A549 (cell line): ENCODE measurements at regions not wholly inside any gene's neighbourhood (a gene's known extent, or its start where the extent isn't known, plus 50 kb on each side); places are given as distances from the start of the nearest gene placed in this dataset.
"Not testable (repeated sequence)": the region's sequence is repeated elsewhere in the genome, so short reads cannot be mapped to it uniquely, and the experiment has no call there.

Experiments
- ATAC-seq, 2 experiments: fragments of 200-7000 bp in 1 of 2; fragments of >200 bp in 1 of 2; cut with Nextera tagmentation in 1 of 2; cut with Tn5 transposase in 1 of 2; 3 replicates each; pipeline versions ENCODE4 v1.8.0 to v1.9.1; 2018 to 2020; ENCODE audit warnings: mild to moderate bottlenecking in 1 of 2, moderate library complexity in 1 of 2
- CTCF ChIA-PET: fragments of 300-600 bp; sonication (Branson Sonifier 250); formaldehyde crosslinking; extraction: SDS; loops from one replicate; lab custom pipeline; 2021; ENCODE audit warnings: antibody characterized with exemption, inconsistent platforms; lab: Yijun Ruan, JAX
- POLR2A ChIA-PET: fragments of 350-600 bp; formaldehyde crosslinking; extraction: SDS; loops from one replicate; lab custom pipeline; 2021; ENCODE audit warnings: antibody characterized with exemption, inconsistent platforms; lab: Yijun Ruan, JAX
- DNase-seq, 2 experiments: peaks; one replicate each; pipeline versions ENCODE4 v3.0.0 to v3.0.0-alpha.2; 2011 to 2016; ENCODE audit warnings: low read depth in 1 of 2, low spot score in 1 of 2
- FAIRE-seq: peaks from 2 replicates; lab custom pipeline; 2011; peaks lifted over from hg19 to GRCh38; lab: Jason Lieb, UNC
- H3K27ac ChIP-seq, 2 experiments: fragments of >200 bp; sonication (Bioruptor Twin); formaldehyde crosslinking; 3 replicates each; pipeline ENCODE4 v1.5.1; 2016 to 2017
- H3K4me1 ChIP-seq: fragments of >200 bp; sonication (Bioruptor Twin); formaldehyde crosslinking; 3 replicates; pipeline ENCODE4 v1.6.1; 2016
- H3K4me2 ChIP-seq: fragments of >200 bp; sonication (Bioruptor Twin); formaldehyde crosslinking; 3 replicates; pipeline ENCODE4 v1.6.1; 2016
- H3K4me3 ChIP-seq: fragments of >200 bp; sonication (Bioruptor Twin); formaldehyde crosslinking; 3 replicates; pipeline ENCODE4 v1.5.1; 2016
- H3K9me3 ChIP-seq: fragments of >200 bp; sonication (Bioruptor Twin); formaldehyde crosslinking; 3 replicates; pipeline ENCODE4 v1.6.1; 2016
- CBX2 ChIP-seq: fragments of 200-600 bp; sonication (generic); IDR thresholded peaks from 2 replicates; pipeline ENCODE4 v1.6.1; 2016; ENCODE audit warnings: low read depth, mild to moderate bottlenecking, borderline replicate concordance
- CBX8 ChIP-seq: fragments of 200-600 bp; sonication (generic); IDR thresholded peaks from 2 replicates; pipeline ENCODE4 v1.6.1; 2016
- CTCF ChIP-seq: fragments of >200 bp; sonication (Bioruptor Twin); formaldehyde crosslinking; IDR thresholded peaks from 3 replicates; pipeline ENCODE4 v1.5.1; 2016
- ESRRA ChIP-seq: fragments of 150-350 bp; IDR thresholded peaks from 2 replicates; pipeline ENCODE4 v1.6.1; 2014; ENCODE audit warnings: mild to moderate bottlenecking, low read length, borderline replicate concordance
- FOSL2 ChIP-seq, 2 experiments: fragments of 450-650 bp in 1 of 2; fragments of >200 bp in 1 of 2; sonication (Bioruptor Twin) in 1 of 2; formaldehyde crosslinking; IDR thresholded peaks; 2 replicates each; pipeline versions ENCODE4 v1.5.0 to v1.6.1; 2016 to 2020; ENCODE audit warnings: mild to moderate bottlenecking in 1 of 2, moderate library complexity in 1 of 2
- HDAC2 ChIP-seq: fragments of 200-600 bp; sonication (generic); IDR thresholded peaks from 2 replicates; pipeline ENCODE4 v1.6.1; 2016
- HOXA7 ChIP-seq: fragments of 250-450 bp; sonication (Bioruptor Pico); IDR thresholded peaks from 2 replicates; pipeline ENCODE4 v1.5.0; 2020; ENCODE audit warnings: mild to moderate bottlenecking, moderate library complexity
- KDM5A ChIP-seq: fragments of 200-600 bp; sonication (generic); IDR thresholded peaks from 2 replicates; pipeline ENCODE4 v1.6.1; 2016; ENCODE audit warnings: antibody characterized with exemption, mild to moderate bottlenecking
- MAFK ChIP-seq: fragments of 450-650 bp; IDR thresholded peaks from 2 replicates; pipeline ENCODE4 v1.6.1; 2014; ENCODE audit not compliant: partially characterized antibody
- MAZ ChIP-seq: fragments of 150-350 bp; IDR thresholded peaks from 2 replicates; pipeline ENCODE4 v1.6.1; 2014; ENCODE audit warnings: antibody characterized with exemption, low read depth, low read length, borderline replicate concordance
- MYC ChIP-seq: IDR thresholded peaks from 2 replicates; pipeline ENCODE4 v1.6.1; 2012; ENCODE audit warnings: mild to moderate bottlenecking, inconsistent platforms, low read length, improper control_type of control experiment, borderline replicate concordance
- NR3C1 ChIP-seq: fragments of >200 bp; sonication (Bioruptor Twin); formaldehyde crosslinking; IDR thresholded peaks from 3 replicates; pipeline ENCODE4 v1.6.1; 2017
- POLR2A ChIP-seq: IDR thresholded peaks from 2 replicates; pipeline ENCODE4 v1.6.1; 2012; ENCODE audit warnings: mild to moderate bottlenecking, low read length
- RCOR1 ChIP-seq: fragments of 150-350 bp; IDR thresholded peaks from 2 replicates; pipeline ENCODE4 v1.6.1; 2014; ENCODE audit warnings: antibody characterized with exemption, low read length, low read depth
- RFX5 ChIP-seq: fragments of 450-650 bp; IDR thresholded peaks from 2 replicates; pipeline ENCODE4 v1.7.1; 2014; ENCODE audit warnings: antibody characterized with exemption, mild to moderate bottlenecking, moderate library complexity
- TP53 ChIP-seq: fragments of 250-450 bp; sonication (Bioruptor Pico); IDR thresholded peaks from 2 replicates; pipeline ENCODE4 v1.5.0; 2021; ENCODE audit warnings: mild to moderate bottlenecking, moderate library complexity
- USF2 ChIP-seq: fragments of 450-650 bp; IDR thresholded peaks from 2 replicates; pipeline ENCODE4 v1.6.1; 2014; ENCODE audit warnings: antibody characterized with exemption
- ZNF302 ChIP-seq: fragments of 250-450 bp; sonication (Bioruptor Pico); IDR thresholded peaks from 2 replicates; pipeline ENCODE4 v1.9.0; 2021; ENCODE audit warnings: inconsistent platforms, mild to moderate bottlenecking, moderate library complexity
- WGBS: methylation state at CpG from one replicate; pipeline ENCODE4 v1.1.6; 2017; ENCODE audit errors: missing lambda C conversion rate; 5-methylcytosine and 5-hydroxymethylcytosine counted together

- Histone ChIP-seq H3K4me2 (no peak overlapping the region), H3K27ac (no peak overlapping the region), H3K9me3 (no peaks in the 10 kb centered on the region), H3K4me3 (no peak overlapping the region), H3K4me1 (no peaks in the 10 kb centered on the region)
- ATAC-seq (no peak), FAIRE-seq (no peak), DNase-seq (no peak)
- POLR2A ChIA-PET = no interaction called here
- 2% methylated on average over 1 of the region's 1 CpG for WGBS
- TF ChIP-seq TP53 (CRISPR knock-in tag) = no peak
- TF ChIP-seq CTCF = no peak
- no peak for TF ChIP-seq HDAC2
- TF ChIP-seq MAZ = no peak
- no peak for TF ChIP-seq RFX5
- TF ChIP-seq USF2 = no peak
- CTCF ChIA-PET = interaction anchor here (0.6 to 2.7 kb wide), 6 partner anchors 16 to 555 kb away, joined by 3 to 13 read pairs (median 4); no protein-coding TSS in a partner anchor
Measured at GRCh38 chr2:48089644-48090043, 183.3 kb upstream of the FBXO11 start.

- no peak for DNase-seq
- POLR2A ChIA-PET = no interaction called here
Measured at GRCh38 chr2:48092846-48093803, 186.8 kb upstream of the FBXO11 start.

GRCh38 chr2:48096765-48097164 is 190.5 kb upstream of the FBXO11 start:
- WGBS = 4% methylated on average over 1 of the region's 1 CpG
- not testable (repeated sequence) for H3K4me3 ChIP-seq, H3K4me2 ChIP-seq, ATAC-seq, H3K9me3 ChIP-seq, H3K27ac ChIP-seq, DNase-seq, H3K4me1 ChIP-seq, FAIRE-seq
- ChIA-PET CTCF (interaction anchor here (1.0 to 5.6 kb wide), 4 partner anchors 9 to 12 kb away, joined by 3 to 34 read pairs (median 3); no protein-coding TSS in a partner anchor), POLR2A (interaction anchor here (0.5 kb wide), 1 partner anchor 352 kb away, joined by 4 read pairs; no protein-coding TSS in a partner anchor)

More at GRCh38 chr2:48092846-48093803, 186.8 kb upstream of the FBXO11 start:
- ATAC-seq = no peak
- Histone ChIP-seq H3K27ac (no peak overlapping the region), H3K9me3 (no peaks in the 10 kb centered on the region), H3K4me3 (no peak overlapping the region), H3K4me1 (no peaks in the 10 kb centered on the region), H3K4me2 (no peak overlapping the region)
- FAIRE-seq = peak; percentile 18
- CTCF ChIA-PET = interaction anchor here (1.3 to 5.6 kb wide), 4 partner anchors 13 to 327 kb away, joined by 3 to 34 read pairs (median 4); no protein-coding TSS in a partner anchor
- TF ChIP-seq HOXA7 (CRISPR knock-in tag) (no peak), MAFK (no peak), MAZ (no peak), ESRRA (no peak), KDM5A (no peak), NR3C1 (no peak), ZNF302 (CRISPR knock-in tag) (no peak), POLR2A (no peak), MYC (no peak), RFX5 (no peak), FOSL2 (IDR thresholded peaks at IDR 0.05) (no peak), FOSL2 (CRISPR knock-in tag; IDR thresholded peaks at IDR 0.05) (no peak), CBX2 (no peak), CBX8 (no peak), RCOR1 (no peak)
- WGBS = 63% methylated on average over 4 of the region's 4 CpGs
